ENCODE measurements at regions not wholly inside any gene's neighbourhood (a gene's known extent, or its start where the extent isn't known, plus 50 kb on each side); places are given as distances from the start of the nearest gene placed in this dataset.

GRCh38 chr7:50196719-50197118, 103.7 kb upstream of the ZPBP start:
- Histone ChIP-seq H3K4me3 (ENCODE audit: low read length) (no peak overlapping the region), H3K9me3 (ENCODE audit: control insufficient read depth, insufficient read depth, low read length) (no peaks in the 10 kb centered on the region), H3K27ac (ENCODE audit: low read length) (no peak overlapping the region), H3K4me1 (ENCODE audit: control insufficient read depth, insufficient read depth, low read length) (no peaks in the 10 kb centered on the region), H3K27me3 (ENCODE audit: control insufficient read depth, insufficient read depth, low read length) (no peaks in the 10 kb centered on the region), H3K36me3 (ENCODE audit: control insufficient read depth, insufficient read depth, low read length) (no peaks in the 10 kb centered on the region)
- Mint-ChIP-seq H3K4me1 (no peaks in the 10 kb centered on the region), H3K27me3 (ENCODE audit: low read depth in 2 of 2) (peaks cover 18 to 20% of the 10 kb centered on the region in 2 donors), H3K4me3 (no peak overlapping the region), H3K27ac (no peak overlapping the region), H3K36me3 (no peaks in the 10 kb centered on the region), H3K9me3 (no peaks in the 10 kb centered on the region)
- DNase-seq (no peak), ATAC-seq (no peak)
- 83% methylated on average over 3 of the region's 3 CpGs for WGBS (ENCODE audit: insufficient coverage)
- intact Hi-C loops (cut with micrococcal nuclease): no loop called here
- no peak for TF ChIP-seq CTCF (IDR thresholded peaks at IDR 0.05)

- 71% methylated on average over 1 of the region's 1 CpG for WGBS (ENCODE audit: insufficient coverage)
- H3K4me1 Mint-ChIP-seq: no peaks in the 10 kb centered on the region
Observed at GRCh38 chr7:50190776-50191175, 97.7 kb upstream of the ZPBP start.

GRCh38 chr7:50189371-50189770, 96.3 kb upstream of the ZPBP start:
- H3K9me3 Mint-ChIP-seq: peaks cover 0 to 2% of the 10 kb centered on the region in 2 donors
- ATAC-seq: no peak

More at GRCh38 chr7:50190776-50191175, 97.7 kb upstream of the ZPBP start:
- Histone ChIP-seq H3K27ac (ENCODE audit: low read length) (no peak overlapping the region), H3K27me3 (ENCODE audit: control insufficient read depth, insufficient read depth, low read length) (no peaks in the 10 kb centered on the region), H3K4me3 (ENCODE audit: low read length) (no peak overlapping the region), H3K36me3 (ENCODE audit: control insufficient read depth, insufficient read depth, low read length) (no peaks in the 10 kb centered on the region), H3K9me3 (ENCODE audit: control insufficient read depth, insufficient read depth, low read length) (peaks cover 2% of the 10 kb centered on the region), H3K4me1 (ENCODE audit: control insufficient read depth, insufficient read depth, low read length) (no peaks in the 10 kb centered on the region)
- Mint-ChIP-seq H3K36me3 (no peaks in the 10 kb centered on the region), H3K4me3 (no peak overlapping the region), H3K27ac (no peak overlapping the region), H3K9me3 (peaks cover 0 to 2% of the 10 kb centered on the region in 2 donors), H3K27me3 (ENCODE audit: low read depth in 2 of 2) (peaks cover 20 to 48% of the 10 kb centered on the region in 2 donors)
- ATAC-seq (no peak), DNase-seq (no peak)
- intact Hi-C loops (cut with micrococcal nuclease): no loop called here
- TF ChIP-seq CTCF (IDR thresholded peaks at IDR 0.05): no peak

More at GRCh38 chr7:50189371-50189770, 96.3 kb upstream of the ZPBP start:
- Mint-ChIP-seq H3K4me1 (peaks cover 5 to 6% of the 10 kb centered on the region in 2 donors), H3K36me3 (no peaks in the 10 kb centered on the region), H3K27me3 (ENCODE audit: low read depth in 2 of 2) (peaks cover 10 to 34% of the 10 kb centered on the region in 2 donors), H3K27ac (no peak overlapping the region), H3K4me3 (no peak overlapping the region)
- Histone ChIP-seq H3K27me3 (ENCODE audit: control insufficient read depth, insufficient read depth, low read length) (no peaks in the 10 kb centered on the region), H3K36me3 (ENCODE audit: control insufficient read depth, insufficient read depth, low read length) (no peaks in the 10 kb centered on the region), H3K4me3 (ENCODE audit: low read length) (no peak overlapping the region), H3K9me3 (ENCODE audit: control insufficient read depth, insufficient read depth, low read length) (peaks cover 2% of the 10 kb centered on the region), H3K4me1 (ENCODE audit: control insufficient read depth, insufficient read depth, low read length) (no peaks in the 10 kb centered on the region), H3K27ac (ENCODE audit: low read length) (no peak overlapping the region)
- 72% methylated on average over 2 of the region's 2 CpGs for WGBS (ENCODE audit: insufficient coverage)
- intact Hi-C loops (cut with micrococcal nuclease): no loop called here
- no peak for DNase-seq
- no peak for TF ChIP-seq CTCF (IDR thresholded peaks at IDR 0.05)

Measured in natural killer cell (primary cell).